ENCODE measurements at regions not wholly inside any gene's neighbourhood (a gene's known extent, or its start where the extent isn't known, plus 50 kb on each side); places are given as distances from the start of the nearest gene placed in this dataset.

GRCh38 chr2:19435815-19436214 lies 77.4 kb upstream of the OSR1 start:
- TF ChIP-seq SREBF2 (IDR thresholded peaks at IDR 0.05; ENCODE audit: low read length) (no peak), YY1 (IDR thresholded peaks at IDR 0.05; ENCODE audit: low read depth, low read length) (no peak), NFYB (IDR thresholded peaks at IDR 0.05; ENCODE audit: insufficient read depth, low read depth, low read length) (no peak), EZH2 (IDR thresholded peaks at IDR 0.05; ENCODE audit: borderline replicate concordance, control insufficient read depth, low read depth, low read length) (no peak), EP300 (IDR thresholded peaks at IDR 0.05; ENCODE audit: borderline replicate concordance in 1 of 2, control insufficient read depth in 1 of 2, low read depth in 2 of 2, low read length in 2 of 2) (no peak), CUX1 (IDR thresholded peaks at IDR 0.05; ENCODE audit: insufficient replicate concordance, low read depth, low read length) (no peak)

Data from GM12878 (cell line).